ENCODE measurements at regions not wholly inside any gene's neighbourhood (a gene's known extent, or its start where the extent isn't known, plus 50 kb on each side); places are given as distances from the start of the nearest gene placed in this dataset.

- in situ Hi-C loops (cut with HindIII; ENCODE audit: low sequenced_read_pairs) = no loop called here
- TF ChIP-seq CTCF (IDR thresholded peaks at IDR 0.05; ENCODE audit: low read depth, low read length, missing control alignments) = no peak
- no peak for DNase-seq (ENCODE audit: low read depth)
- no peak overlapping the region for H3K4me3 ChIP-seq (ENCODE audit: low read depth, low read length)
These were observed 180.9 kb downstream of the SMIM20 start for GRCh38 chr4:26094911-26095310.

GRCh38 chr4:26099967-26100366 lies 185.9 kb downstream of the SMIM20 start:
- in situ Hi-C loops (cut with HindIII; ENCODE audit: low sequenced_read_pairs) = no loop called here
- TF ChIP-seq CTCF (IDR thresholded peaks at IDR 0.05; ENCODE audit: low read depth, low read length, missing control alignments) = no peak

DNA sequence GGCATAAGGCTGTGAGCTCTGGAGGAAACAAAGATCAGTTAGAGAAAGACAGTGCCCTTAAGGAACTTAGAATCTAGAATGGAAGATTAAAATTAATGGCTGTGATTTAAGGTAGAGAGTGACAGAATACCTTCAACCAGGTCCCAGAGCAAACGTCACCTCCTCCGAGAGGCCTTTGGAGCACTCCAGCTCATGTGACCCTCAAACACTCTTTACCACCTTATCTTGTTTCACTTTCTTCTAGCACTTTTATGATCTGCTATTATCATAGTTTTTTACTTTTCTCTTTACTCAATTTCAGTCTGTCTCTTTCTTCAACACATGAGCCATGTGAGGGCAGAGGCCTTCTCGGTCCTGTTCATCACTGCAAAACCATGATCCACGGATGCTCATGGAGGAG lies 187.0 kb downstream of the SMIM20 start:
- DNase-seq (ENCODE audit: low read depth) = no peak
- H3K4me3 ChIP-seq (ENCODE audit: low read depth, low read length) = no peak overlapping the region
- in situ Hi-C loops (cut with HindIII; ENCODE audit: low sequenced_read_pairs) = no loop called here
- TF ChIP-seq CTCF (IDR thresholded peaks at IDR 0.05; ENCODE audit: low read depth, low read length, missing control alignments) = no peak

More at GRCh38 chr4:26099967-26100366, 185.9 kb downstream of the SMIM20 start:
- H3K4me3 ChIP-seq (ENCODE audit: low read depth, low read length) = no peak overlapping the region
- DNase-seq (ENCODE audit: low read depth) = no peak

DNA sequence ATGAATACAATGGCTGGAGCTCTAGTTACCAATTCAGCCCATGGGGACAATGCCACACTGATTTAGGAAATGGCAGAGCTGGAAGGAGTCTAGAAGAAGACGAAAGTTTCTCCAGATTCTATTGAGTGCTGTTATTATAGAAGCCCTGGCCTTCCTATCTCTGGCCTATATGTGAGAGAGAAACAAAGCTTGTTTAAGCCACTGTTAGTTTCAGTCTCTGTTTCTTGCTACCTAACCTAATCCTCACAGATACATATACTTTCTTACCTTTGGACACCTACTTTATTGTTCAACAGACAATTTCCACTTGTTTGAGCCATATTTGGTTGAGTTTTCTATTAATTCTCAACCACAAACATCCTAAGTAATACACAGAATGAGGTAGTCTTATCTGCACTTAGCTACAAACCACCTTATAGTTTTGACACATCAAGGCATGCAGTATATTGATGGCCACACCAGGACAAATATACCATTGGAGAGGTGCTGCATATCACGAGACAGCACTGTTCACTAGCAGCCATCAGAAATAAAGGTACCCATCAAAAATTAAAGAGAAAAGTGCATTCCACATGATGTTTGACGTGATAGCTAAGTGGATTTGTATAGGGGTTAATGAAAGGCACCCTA lies 190.2 kb downstream of the SMIM20 start:
- DNase-seq (ENCODE audit: low read depth) = no peak
- in situ Hi-C loops (cut with HindIII; ENCODE audit: low sequenced_read_pairs) = no loop called here
- no peak overlapping the region for H3K4me3 ChIP-seq (ENCODE audit: low read depth, low read length)
- TF ChIP-seq CTCF (IDR thresholded peaks at IDR 0.05; ENCODE audit: low read depth, low read length, missing control alignments) = no peak

- H3K4me3 ChIP-seq (ENCODE audit: low read depth, low read length) = no peak overlapping the region
- DNase-seq (ENCODE audit: low read depth) = no peak
- in situ Hi-C loops (cut with HindIII; ENCODE audit: low sequenced_read_pairs) = no loop called here
- no peak for TF ChIP-seq CTCF (IDR thresholded peaks at IDR 0.05; ENCODE audit: low read depth, low read length, missing control alignments)
These were observed 191.3 kb downstream of the SMIM20 start for GRCh38 chr4:26105337-26105736.

GRCh38 chr4:26105815-26106699 lies 192.0 kb downstream of the SMIM20 start:
- no peak overlapping the region for H3K4me3 ChIP-seq (ENCODE audit: low read depth, low read length)
- TF ChIP-seq CTCF (IDR thresholded peaks at IDR 0.05; ENCODE audit: low read depth, low read length, missing control alignments) = no peak
- in situ Hi-C loops (cut with HindIII; ENCODE audit: low sequenced_read_pairs) = no loop called here
- DNase-seq (ENCODE audit: low read depth) = no peak
